K562 (cell line): ENCODE measurements at regions not wholly inside any gene's neighbourhood (a gene's known extent, or its start where the extent isn't known, plus 50 kb on each side); places are given as distances from the start of the nearest gene placed in this dataset.

Experiments used
- ATAC-seq: fragments of 200-7000 bp; cut with Tn5 transposase; 3 replicates; pipeline ENCODE4 v1.9.1; 2020; ENCODE audit warnings: moderate library complexity
- BruUV-seq: library from RNA; stranded (reverse); fragments of 400-500 nt; replicated peaks from 2 replicates; lab custom pipeline; 2021; lab: Mats Ljungman, UMichigan
- CTCF ChIA-PET: fragments of 300-600 bp; formaldehyde crosslinking; extraction: SDS; loops from one replicate; lab custom pipeline; 2021; ENCODE audit warnings: low intra/inter-chr PET ratio; lab: Yijun Ruan, JAX
- POLR2A ChIA-PET: fragments of 300-600, 350-650 bp; sonication (Branson Sonifier 250); formaldehyde crosslinking; extraction: SDS; loops from one replicate; lab custom pipeline; 2021; ENCODE audit warnings: antibody characterized with exemption, inconsistent platforms; lab: Yijun Ruan, JAX
- DNase-seq, 4 experiments: peaks; one replicate each; pipeline versions ENCODE4 v3.0.0 to v3.0.0-alpha.2; 2011 to 2018; ENCODE audit warnings: low spot score in 3 of 4, mixed read lengths in 3 of 4; ENCODE audit errors: extremely low read depth in 1 of 4
- FAIRE-seq: peaks from 2 replicates; lab custom pipeline; 2011; peaks lifted over from hg19 to GRCh38; lab: Jason Lieb, UNC
- H2AFZ ChIP-seq: 2 replicates; pipeline ENCODE4 v1.6.0; 2011; ENCODE audit warnings: low read depth, low read length, control low read depth, inconsistent platforms
- H3K27ac ChIP-seq: fragments of 200-600 bp; 3 replicates; pipeline ENCODE4 v1.8.0; 2011; ENCODE audit warnings: low read depth, mild to moderate bottlenecking, control low read depth, inconsistent platforms, low read length, moderate library complexity, mixed read lengths; ENCODE audit errors: extremely low read depth
- H3K27me3 ChIP-seq, 2 experiments: fragments of 300-600 bp in 1 of 2; 2 replicates in 1 of 2; 3 replicates in 1 of 2; pipeline versions ENCODE4 v1.6.0 to v1.8.0; 2011; ENCODE audit warnings: inconsistent platforms in 2 of 2, low read length in 2 of 2, mild to moderate bottlenecking in 1 of 2, mixed read lengths in 1 of 2, moderate library complexity in 1 of 2; ENCODE audit not compliant: control insufficient read depth in 2 of 2, insufficient read depth in 2 of 2
- H3K36me3 ChIP-seq: fragments of 300-600 bp; 3 replicates; pipeline ENCODE4 v1.8.0; 2011; ENCODE audit warnings: mild to moderate bottlenecking, low read length, inconsistent platforms; ENCODE audit not compliant: control insufficient read depth, insufficient read depth
- H3K4me1 ChIP-seq, 2 experiments: fragments of 200-600 bp in 1 of 2; replicated peaks in 1 of 2; 2 replicates in 1 of 2; 3 replicates in 1 of 2; pipeline versions ENCODE4 v1.5.1 to v1.8.0; 2011; ENCODE audit warnings: inconsistent platforms in 2 of 2, low read length in 2 of 2, mild to moderate bottlenecking in 1 of 2, mixed read lengths in 1 of 2, moderate library complexity in 1 of 2; ENCODE audit not compliant: control insufficient read depth in 2 of 2, insufficient read depth in 2 of 2
- H3K4me2 ChIP-seq: 2 replicates; pipeline ENCODE4 v1.6.1; 2011; ENCODE audit warnings: low read length, control low read depth, inconsistent platforms, mixed read lengths; ENCODE audit not compliant: insufficient read depth
- H3K4me3 ChIP-seq: fragments of 200-600 bp; sonication (generic), shearing (Covaris generic); 2 replicates; pipeline ENCODE4 v1.5.1; 2016; ENCODE audit warnings: control low read depth, inconsistent platforms
- H3K79me2 ChIP-seq: fragments of 200-600 bp; 3 replicates; pipeline ENCODE4 v1.8.0; 2011; ENCODE audit warnings: low read length, inconsistent platforms; ENCODE audit not compliant: control insufficient read depth, insufficient read depth
- H3K9ac ChIP-seq, 2 experiments: 2 replicates each; pipeline versions ENCODE4 v1.6.0 to v1.6.1; 2011; ENCODE audit warnings: low read depth in 2 of 2, low read length in 2 of 2, control low read depth in 1 of 2, inconsistent platforms in 1 of 2, mild to moderate bottlenecking in 1 of 2, mixed read lengths in 1 of 2; ENCODE audit not compliant: insufficient read depth in 1 of 2
- H3K9me1 ChIP-seq: one replicate; pipeline ENCODE4 v1.6.0; 2011; ENCODE audit warnings: inconsistent platforms, mild to moderate bottlenecking, low read length, moderate library complexity; ENCODE audit not compliant: control insufficient read depth, insufficient read depth
- H3K9me3 ChIP-seq: replicated peaks from 2 replicates; pipeline ENCODE4 v1.5.1; 2011; ENCODE audit warnings: low read depth, low read length, inconsistent platforms; ENCODE audit not compliant: control insufficient read depth, insufficient read depth
- H4K20me1 ChIP-seq: replicated peaks from 2 replicates; pipeline ENCODE4 v1.6.1; 2011; ENCODE audit warnings: low read length, inconsistent platforms, mixed read lengths; ENCODE audit not compliant: control insufficient read depth, insufficient read depth
- CBX8 ChIP-seq: fragments of 200-600 bp; sonication (generic); IDR thresholded peaks from 2 replicates; pipeline ENCODE4 v1.6.1; 2012; ENCODE audit warnings: borderline replicate concordance, mixed run types, low read depth, mild to moderate bottlenecking, moderate library complexity, mixed read lengths, low read length, control low read depth, inconsistent platforms; ENCODE audit not compliant: poor library complexity, severe bottlenecking; ENCODE audit errors: extremely low read depth
- CREBBP ChIP-seq: IDR thresholded peaks from one replicate; pipeline ENCODE4 v1.6.1; 2012; ENCODE audit warnings: low read depth, mild to moderate bottlenecking, control low read depth, inconsistent platforms, low read length
- DPF2 ChIP-seq: fragments of 450-650 bp; IDR thresholded peaks from 2 replicates; pipeline ENCODE4 v1.6.1; 2016
- HNRNPLL ChIP-seq: fragments of 200-400 bp; formaldehyde crosslinking; IDR thresholded peaks from 2 replicates; pipeline ENCODE4 v1.6.1; 2017; ENCODE audit warnings: low read length, low read depth, mild to moderate bottlenecking; ENCODE audit not compliant: poor library complexity, severe bottlenecking
- LEF1 ChIP-seq: fragments of 450-650 bp; IDR thresholded peaks from 2 replicates; pipeline ENCODE4 v1.6.1; 2016; ENCODE audit warnings: mild to moderate bottlenecking
- MAX ChIP-seq: sonication (generic); formaldehyde crosslinking; IDR thresholded peaks from 2 replicates; pipeline ENCODE4 v1.9.0; 2022; ENCODE audit warnings: mild to moderate bottlenecking, missing genetic modification reagents
- MCM3 ChIP-seq: fragments of 450-650 bp; IDR thresholded peaks from 2 replicates; pipeline ENCODE4 v1.6.1; 2016
- NRF1 ChIP-seq, 2 experiments: fragments of 450-650 bp; IDR thresholded peaks in 1 of 2; conservative IDR thresholded peaks in 1 of 2; 2 replicates each; pipeline ENCODE4 v1.6.1; 2014; ENCODE audit warnings: mild to moderate bottlenecking in 2 of 2
- RBM39 ChIP-seq: fragments of 200-400 bp; formaldehyde crosslinking; optimal IDR thresholded peaks from 2 replicates; pipeline ENCODE3; 2018; ENCODE audit warnings: low read depth, low read length
- SMC3 ChIP-seq: conservative IDR thresholded peaks from 2 replicates; pipeline ENCODE4 v1.6.1; 2011; ENCODE audit warnings: low read depth, low read length, improper control_type of control experiment; ENCODE audit not compliant: insufficient read depth
- TCF7 ChIP-seq: sonication (generic); IDR thresholded peaks from 2 replicates; pipeline ENCODE4 v1.6.1; 2016; ENCODE audit warnings: antibody characterized with exemption, borderline replicate concordance
- YY1 ChIP-seq, 3 experiments: IDR thresholded peaks; 2 replicates each; pipeline ENCODE4 v1.6.1; 2011; ENCODE audit warnings: low read length in 2 of 3, mild to moderate bottlenecking in 2 of 3, moderate library complexity in 2 of 3, borderline replicate concordance in 1 of 3, control low read depth in 1 of 3, low read depth in 1 of 3; ENCODE audit not compliant: insufficient read depth in 3 of 3, insufficient replicate concordance in 2 of 3, control insufficient read depth in 1 of 3, insufficient read length in 1 of 3; ENCODE audit errors: extremely low read depth in 1 of 3
- ZNF561 ChIP-seq: fragments of 450-650 bp; formaldehyde crosslinking; conservative IDR thresholded peaks from 2 replicates; pipeline ENCODE4 v1.4.0; 2020; ENCODE audit warnings: mild to moderate bottlenecking, moderate library complexity
- WGBS: fragments of 100-300 bp; shearing (Covaris generic); methylation state at CpG from one replicate; pipeline ENCODE4 v1.1.6; 2016; ENCODE audit warnings: low coverage, mixed read lengths; ENCODE audit not compliant: insufficient coverage; ENCODE audit errors: missing lambda C conversion rate; 5-methylcytosine and 5-hydroxymethylcytosine counted together
- in situ Hi-C: fragments of 300-500 bp; cut with MboI; formaldehyde crosslinking; loops from 4 replicates; pipeline ENCODE4 v1.15.0; 2018; ENCODE audit warnings: inconsistent platforms, mixed read lengths
- intact Hi-C: fragments of 100-400 bp; cut with micrococcal nuclease; formaldehyde crosslinking; loops from 2 replicates; pipeline ENCODE4 v1.14.2; 2022
- TF ChIP-seq, protein P1 (sequence below), 2 experiments: fragments of 450-650 bp; conservative IDR thresholded peaks; 2 replicates each; pipeline ENCODE4 v1.6.1; 2017; ENCODE audit warnings: mild to moderate bottlenecking in 2 of 2, moderate library complexity in 2 of 2
- TF ChIP-seq, protein P2 (sequence below): fragments of 450-650 bp; IDR thresholded peaks from 2 replicates; pipeline ENCODE4 v1.6.1; 2016; ENCODE audit warnings: low read depth, mild to moderate bottlenecking, moderate library complexity

DNA sequence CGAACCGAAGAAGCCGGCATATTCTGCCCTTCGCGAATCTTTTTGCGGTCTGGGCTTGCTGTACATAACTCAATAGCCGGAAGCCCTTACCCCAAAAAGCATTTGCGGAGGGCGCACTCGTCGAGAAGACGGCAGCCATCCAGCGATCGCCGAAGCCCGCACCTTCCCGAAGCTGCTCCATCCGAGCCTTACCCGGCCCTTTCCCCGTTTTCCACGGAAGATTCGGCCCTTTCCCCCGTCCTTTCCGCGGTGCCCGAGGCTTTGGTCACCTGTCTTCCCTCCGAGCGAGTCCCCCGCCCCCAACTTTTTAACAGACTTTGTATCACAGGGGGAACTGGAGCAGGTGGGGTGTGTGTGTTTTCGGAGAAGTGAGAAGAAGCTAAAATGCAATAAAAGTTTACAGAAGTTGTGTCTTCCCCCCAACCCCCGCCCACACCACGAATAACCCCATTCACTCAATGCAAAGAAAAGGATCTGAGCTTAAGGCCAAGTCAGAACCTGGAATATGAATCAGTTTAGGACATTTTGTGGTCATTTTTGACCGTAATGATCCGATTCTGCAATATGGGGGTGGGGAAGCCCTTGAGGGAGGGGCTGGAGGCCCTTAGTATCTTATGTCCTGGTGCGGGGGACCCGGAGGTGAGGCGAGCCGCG is 99.0 kb upstream of the HSD17B12 start (continued):
- TF ChIP-seq, protein P1, sequence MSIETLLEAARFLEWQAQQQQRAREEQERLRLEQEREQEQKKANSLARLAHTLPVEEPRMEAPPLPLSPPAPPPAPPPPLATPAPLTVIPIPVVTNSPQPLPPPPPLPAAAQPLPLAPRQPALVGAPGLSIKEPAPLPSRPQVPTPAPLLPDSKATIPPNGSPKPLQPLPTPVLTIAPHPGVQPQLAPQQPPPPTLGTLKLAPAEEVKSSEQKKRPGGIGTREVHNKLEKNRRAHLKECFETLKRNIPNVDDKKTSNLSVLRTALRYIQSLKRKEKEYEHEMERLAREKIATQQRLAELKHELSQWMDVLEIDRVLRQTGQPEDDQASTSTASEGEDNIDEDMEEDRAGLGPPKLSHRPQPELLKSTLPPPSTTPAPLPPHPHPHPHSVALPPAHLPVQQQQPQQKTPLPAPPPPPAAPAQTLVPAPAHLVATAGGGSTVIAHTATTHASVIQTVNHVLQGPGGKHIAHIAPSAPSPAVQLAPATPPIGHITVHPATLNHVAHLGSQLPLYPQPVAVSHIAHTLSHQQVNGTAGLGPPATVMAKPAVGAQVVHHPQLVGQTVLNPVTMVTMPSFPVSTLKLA (conservative IDR thresholded peaks at IDR 0.05) = no peak
- TF ChIP-seq DPF2 (no peak), RBM39 (no peak), HNRNPLL (no peak)

GRCh38 chr11:43582024-43582862 is 98.3 kb upstream of the HSD17B12 start:
- ATAC-seq (no peak), FAIRE-seq (no peak), DNase-seq (no peak)
- no peak overlapping the region for H3K27ac ChIP-seq
- no peak overlapping the region for H2AFZ ChIP-seq
- no peaks in the 10 kb centered on the region for H3K36me3 ChIP-seq
- intact Hi-C loops (no loop called here), in situ Hi-C loops (loop anchor here (10.0 kb wide), 1 partner anchor 223 kb away; no protein-coding TSS in a partner anchor)
- no peaks in the 10 kb centered on the region for H3K9me1 ChIP-seq
- H3K79me2 ChIP-seq = no peaks in the 10 kb centered on the region
- WGBS = 20% methylated on average over 30 of the region's 37 CpGs
- ChIA-PET CTCF (no interaction called here), POLR2A (no interaction called here)
- no TSS peak for BruUV-seq
- H3K9me3 ChIP-seq = no peaks in the 10 kb centered on the region
- H3K27me3 ChIP-seq = peaks cover 17 to 63% of the 10 kb centered on the region in 2 experiments
- H3K4me1 ChIP-seq = peaks cover 0 to 20% of the 10 kb centered on the region in 2 experiments; a peak in 3 of 5 replicates
- H4K20me1 ChIP-seq = 0 out of 2 replicates have a peak, but pooled peaks cover 3% of the 10 kb centered on the region
- H3K4me3 ChIP-seq = no peak overlapping the region
- H3K9ac ChIP-seq = no peak overlapping the region
- H3K4me2 ChIP-seq = no peak overlapping the region
- TF ChIP-seq CREBBP (no peak), CBX8 (no peak), ZNF561 (CRISPR knock-in tag) (no peak), MAX (no peak), NRF1 (conservative IDR thresholded peaks at IDR 0.05 in 1 of 2, IDR thresholded peaks at IDR 0.05 in 1 of 2) (no peak), YY1 (IDR thresholded peaks at IDR 0.05; ENCODE audit: borderline replicate concordance in 1 of 3, control insufficient read depth in 1 of 3, extremely low read depth in 1 of 3, insufficient read depth in 3 of 3, insufficient read length in 1 of 3, insufficient replicate concordance in 2 of 3, low read depth in 1 of 3, low read length in 2 of 3) (no peak), TCF7 (no peak), MCM3 (no peak), SMC3 (no peak), LEF1 (no peak)
- TF ChIP-seq, protein P2, sequence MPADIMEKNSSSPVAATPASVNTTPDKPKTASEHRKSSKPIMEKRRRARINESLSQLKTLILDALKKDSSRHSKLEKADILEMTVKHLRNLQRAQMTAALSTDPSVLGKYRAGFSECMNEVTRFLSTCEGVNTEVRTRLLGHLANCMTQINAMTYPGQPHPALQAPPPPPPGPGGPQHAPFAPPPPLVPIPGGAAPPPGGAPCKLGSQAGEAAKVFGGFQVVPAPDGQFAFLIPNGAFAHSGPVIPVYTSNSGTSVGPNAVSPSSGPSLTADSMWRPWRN = no peak
